Kidney epithelial cell (primary cell): ENCODE measurements at regions not wholly inside any gene's neighbourhood (a gene's known extent, or its start where the extent isn't known, plus 50 kb on each side); places are given as distances from the start of the nearest gene placed in this dataset.

Experiments
- DNase-seq: peaks from one replicate; pipeline ENCODE4 v3.0.0-alpha.2; 2010; ENCODE audit warnings: low read depth
- H3K27me3 ChIP-seq: 2 replicates; pipeline ENCODE4 v1.6.0; 2011; ENCODE audit warnings: low read length; ENCODE audit not compliant: control insufficient read depth, insufficient read depth
- H3K36me3 ChIP-seq: 2 replicates; pipeline ENCODE4 v1.5.1; 2011; ENCODE audit warnings: low read length; ENCODE audit not compliant: control insufficient read depth, insufficient read depth
- H3K4me3 ChIP-seq: 2 replicates; pipeline ENCODE4 v1.5.1; 2011; ENCODE audit warnings: low read depth, mild to moderate bottlenecking, control low read depth, low read length
- CTCF ChIP-seq: IDR thresholded peaks from 2 replicates; pipeline ENCODE4 v1.5.1; 2011; ENCODE audit warnings: mild to moderate bottlenecking, moderate library complexity, low read length, control low read depth, inconsistent platforms; ENCODE audit not compliant: insufficient read depth, poor library complexity, severe bottlenecking

GRCh38 chr13:111621164-111621563 lies 300.7 kb downstream of the TEX29 start:
- no peak for DNase-seq
- Histone ChIP-seq H3K4me3 (no peak overlapping the region), H3K27me3 (no peaks in the 10 kb centered on the region), H3K36me3 (no peaks in the 10 kb centered on the region)
- no peak for TF ChIP-seq CTCF

DNA sequence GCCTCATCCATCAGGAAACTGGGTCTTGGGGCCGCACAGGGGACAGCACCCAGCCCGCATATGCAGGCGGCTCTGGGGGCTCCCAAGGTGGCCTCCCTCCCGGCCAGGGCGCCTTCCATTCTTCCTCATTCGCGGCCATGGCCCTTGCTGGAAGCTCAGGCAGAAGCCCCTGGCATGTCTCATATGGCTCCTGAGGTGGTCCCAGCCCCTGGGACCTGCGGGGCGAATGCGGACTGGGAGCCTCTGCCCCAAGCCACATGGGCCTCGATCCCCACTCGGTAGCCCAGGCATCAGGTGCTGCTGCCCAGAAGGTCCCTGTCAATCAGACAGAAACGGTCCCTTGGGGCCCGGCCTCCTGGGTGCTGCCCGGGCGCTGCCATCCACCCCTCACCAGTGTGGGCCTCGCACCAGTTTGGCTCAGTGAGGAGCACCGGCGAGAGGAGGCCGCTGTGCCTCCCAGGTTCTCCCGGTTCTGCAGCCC lies 301.6 kb downstream of the TEX29 start:
- H3K4me3 ChIP-seq: no peak overlapping the region
- no peak for DNase-seq
- TF ChIP-seq CTCF: no peak
- no peaks in the 10 kb centered on the region for H3K27me3 ChIP-seq
- H3K36me3 ChIP-seq: no peaks in the 10 kb centered on the region

DNA sequence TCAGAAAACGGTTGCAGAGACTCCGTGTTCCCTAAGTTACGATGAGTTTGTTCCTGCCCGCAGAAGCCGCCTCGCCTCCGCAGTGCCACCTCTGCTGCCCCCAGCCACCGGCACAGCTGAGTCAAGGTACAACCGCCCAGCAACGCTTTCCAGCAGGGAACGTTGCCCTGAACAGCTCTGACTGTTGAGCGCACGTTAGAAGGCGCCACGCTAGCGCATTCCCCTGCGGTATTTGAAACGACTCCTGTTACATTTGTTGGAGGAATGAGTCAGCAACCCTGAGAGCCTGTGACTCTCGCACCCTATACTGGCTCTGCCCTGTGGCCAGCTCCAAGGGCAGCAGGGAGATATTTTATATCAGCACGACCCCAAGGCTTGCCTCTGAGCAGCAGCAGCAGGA lies 302.8 kb downstream of the TEX29 start:
- TF ChIP-seq CTCF: no peak

GRCh38 chr13:111623743-111624505 lies 303.5 kb downstream of the TEX29 start:
- Histone ChIP-seq H3K27me3 (no peaks in the 10 kb centered on the region), H3K4me3 (no peak overlapping the region), H3K36me3 (no peaks in the 10 kb centered on the region)
- DNase-seq: no peak
- no peak for TF ChIP-seq CTCF

More for the DNA sequence above, 302.8 kb downstream of the TEX29 start:
- no peak for DNase-seq
- Histone ChIP-seq H3K4me3 (no peak overlapping the region), H3K27me3 (no peaks in the 10 kb centered on the region), H3K36me3 (no peaks in the 10 kb centered on the region)

- H3K27me3 ChIP-seq: no peaks in the 10 kb centered on the region
- DNase-seq: no peak
- no peak for TF ChIP-seq CTCF
- no peak overlapping the region for H3K4me3 ChIP-seq
- no peaks in the 10 kb centered on the region for H3K36me3 ChIP-seq
Measured at GRCh38 chr13:111625526-111626315, 305.3 kb downstream of the TEX29 start.
